H1 (cell line): ENCODE measurements at regions not wholly inside any gene's neighbourhood (a gene's known extent, or its start where the extent isn't known, plus 50 kb on each side); places are given as distances from the start of the nearest gene placed in this dataset.
"Not testable (repeated sequence)": the region's sequence is repeated elsewhere in the genome, so short reads cannot be mapped to it uniquely, and the experiment has no call there.

Experiments used
- EGR1 ChIP-seq: IDR thresholded peaks from 2 replicates; pipeline ENCODE4 v1.6.1; 2011; ENCODE audit warnings: low read depth, low read length, borderline replicate concordance
- RFX5 ChIP-seq: IDR thresholded peaks from 2 replicates; pipeline ENCODE4 v1.6.1; 2011; ENCODE audit warnings: low read depth, low read length, improper control_type of control experiment, borderline replicate concordance
- RNF2 ChIP-seq: fragments of 200-900, 300-1000 bp; sonication (generic); IDR thresholded peaks from 2 replicates; pipeline ENCODE4 v1.7.1; 2016; ENCODE audit warnings: borderline replicate concordance, low read depth, mild to moderate bottlenecking, antibody characterized with exemption, low read length; ENCODE audit not compliant: poor library complexity, severe bottlenecking; ENCODE audit errors: missing control alignments
- TF ChIP-seq, protein P1 (sequence below), 3 experiments: IDR thresholded peaks; 1 replicate in 2 of 3; 2 replicates in 1 of 3; pipeline versions ENCODE4 v1.5.1 to v1.6.1; 2011; ENCODE audit warnings: low read length in 3 of 3, mild to moderate bottlenecking in 3 of 3, inconsistent platforms in 2 of 3, low read depth in 1 of 3, moderate library complexity in 1 of 3; ENCODE audit not compliant: insufficient read depth in 1 of 3; ENCODE audit errors: control extremely low read depth in 1 of 3

DNA sequence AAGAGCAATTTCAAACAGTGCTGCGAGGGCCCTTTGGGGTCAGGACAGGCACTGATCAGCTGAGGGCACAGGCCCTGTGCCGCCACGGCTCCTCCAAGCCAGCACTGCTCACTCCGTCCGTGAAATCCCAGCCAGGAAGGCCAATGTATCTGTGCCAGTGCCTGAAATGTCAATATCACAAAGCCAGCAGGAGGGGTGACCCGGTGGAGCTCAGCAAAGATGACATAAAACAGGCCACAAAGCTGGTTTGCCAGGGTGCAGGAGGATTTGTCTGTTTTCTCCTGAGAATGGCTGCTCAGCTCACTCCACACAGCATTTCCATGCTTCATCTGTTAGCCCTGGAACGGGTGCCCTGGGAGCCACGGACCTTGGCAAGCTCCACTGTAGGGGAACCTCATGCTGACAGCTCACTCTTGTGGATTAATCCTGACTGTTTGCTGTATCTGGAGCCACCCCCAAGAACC, 192.5 kb upstream of the SULF2 start:
- not testable (repeated sequence) for TF ChIP-seq EGR1, RFX5, RNF2
- TF ChIP-seq, protein P1, sequence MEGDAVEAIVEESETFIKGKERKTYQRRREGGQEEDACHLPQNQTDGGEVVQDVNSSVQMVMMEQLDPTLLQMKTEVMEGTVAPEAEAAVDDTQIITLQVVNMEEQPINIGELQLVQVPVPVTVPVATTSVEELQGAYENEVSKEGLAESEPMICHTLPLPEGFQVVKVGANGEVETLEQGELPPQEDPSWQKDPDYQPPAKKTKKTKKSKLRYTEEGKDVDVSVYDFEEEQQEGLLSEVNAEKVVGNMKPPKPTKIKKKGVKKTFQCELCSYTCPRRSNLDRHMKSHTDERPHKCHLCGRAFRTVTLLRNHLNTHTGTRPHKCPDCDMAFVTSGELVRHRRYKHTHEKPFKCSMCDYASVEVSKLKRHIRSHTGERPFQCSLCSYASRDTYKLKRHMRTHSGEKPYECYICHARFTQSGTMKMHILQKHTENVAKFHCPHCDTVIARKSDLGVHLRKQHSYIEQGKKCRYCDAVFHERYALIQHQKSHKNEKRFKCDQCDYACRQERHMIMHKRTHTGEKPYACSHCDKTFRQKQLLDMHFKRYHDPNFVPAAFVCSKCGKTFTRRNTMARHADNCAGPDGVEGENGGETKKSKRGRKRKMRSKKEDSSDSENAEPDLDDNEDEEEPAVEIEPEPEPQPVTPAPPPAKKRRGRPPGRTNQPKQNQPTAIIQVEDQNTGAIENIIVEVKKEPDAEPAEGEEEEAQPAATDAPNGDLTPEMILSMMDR (IDR thresholded peaks at IDR 0.05; ENCODE audit: control extremely low read depth in 1 of 3, insufficient read depth in 1 of 3, low read depth in 1 of 3, low read length in 3 of 3): not testable (repeated sequence)
